Adipocyte (in vitro differentiated cells): ENCODE measurements at regions not wholly inside any gene's neighbourhood (a gene's known extent, or its start where the extent isn't known, plus 50 kb on each side); places are given as distances from the start of the nearest gene placed in this dataset.

ENCODE experiments used
- DNase-seq: peaks from one replicate; pipeline ENCODE4 v3.0.0-alpha.2; 2015; ENCODE audit warnings: low read depth
- H3K27me3 ChIP-seq: replicated peaks from 2 replicates; pipeline ENCODE4 v1.7.0; 2013; ENCODE audit warnings: mild to moderate bottlenecking, low read length, moderate library complexity; ENCODE audit not compliant: control insufficient read depth, insufficient read depth
- H3K36me3 ChIP-seq: 2 replicates; pipeline ENCODE4 v1.7.0; 2013; ENCODE audit warnings: low read length, mild to moderate bottlenecking, moderate library complexity; ENCODE audit not compliant: control insufficient read depth, insufficient read depth, severe bottlenecking
- H3K4me1 ChIP-seq: 2 replicates; pipeline ENCODE4 v1.7.0; 2013; ENCODE audit warnings: mild to moderate bottlenecking, low read length, moderate library complexity; ENCODE audit not compliant: control insufficient read depth, insufficient read depth
- H3K4me3 ChIP-seq: 2 replicates; pipeline ENCODE4 v1.7.0; 2013; ENCODE audit warnings: mild to moderate bottlenecking, low read length, moderate library complexity
- H3K9ac ChIP-seq: 2 replicates; pipeline ENCODE4 v1.7.0; 2013; ENCODE audit warnings: mild to moderate bottlenecking, low read length, moderate library complexity
- H3K9me3 ChIP-seq: 2 replicates; pipeline ENCODE4 v1.7.0; 2013; ENCODE audit warnings: mild to moderate bottlenecking, low read length, moderate library complexity; ENCODE audit not compliant: control insufficient read depth

GRCh38 chr1:58866578-58866977 is 82.7 kb upstream of the JUN start:
- no peaks in the 10 kb centered on the region for H3K4me1 ChIP-seq

GRCh38 chr1:58869638-58870297 is 85.9 kb upstream of the JUN start:
- H3K27me3 ChIP-seq: no peaks in the 10 kb centered on the region
- H3K4me1 ChIP-seq: peaks cover 8% of the 10 kb centered on the region
- H3K36me3 ChIP-seq: no peaks in the 10 kb centered on the region
- no peak overlapping the region for H3K4me3 ChIP-seq
- H3K9ac ChIP-seq: no peak overlapping the region
- no peaks in the 10 kb centered on the region for H3K9me3 ChIP-seq
- no peak for DNase-seq

More at GRCh38 chr1:58866578-58866977, 82.7 kb upstream of the JUN start:
- no peak overlapping the region for H3K9ac ChIP-seq
- H3K9me3 ChIP-seq: no peaks in the 10 kb centered on the region
- H3K27me3 ChIP-seq: no peaks in the 10 kb centered on the region
- no peak overlapping the region for H3K4me3 ChIP-seq
- no peak for DNase-seq
- H3K36me3 ChIP-seq: no peaks in the 10 kb centered on the region

- no peak overlapping the region for H3K4me3 ChIP-seq
- no peak for DNase-seq
- H3K36me3 ChIP-seq: no peaks in the 10 kb centered on the region
- H3K4me1 ChIP-seq: peaks cover 13% of the 10 kb centered on the region
- no peak overlapping the region for H3K9ac ChIP-seq
- no peaks in the 10 kb centered on the region for H3K9me3 ChIP-seq
- H3K27me3 ChIP-seq: no peaks in the 10 kb centered on the region
These were observed 86.4 kb upstream of the JUN start for GRCh38 chr1:58870298-58870676.

- Histone ChIP-seq H3K9me3 (no peaks in the 10 kb centered on the region), H3K27me3 (no peaks in the 10 kb centered on the region), H3K4me1 (peaks cover 19% of the 10 kb centered on the region), H3K36me3 (no peaks in the 10 kb centered on the region), H3K9ac (peak overlapping the region; percentile 32), H3K4me3 (peak overlapping the region; percentile 42)
- no peak for DNase-seq
These were observed 90.5 kb upstream of the JUN start for GRCh38 chr1:58874342-58874741.

- no peaks in the 10 kb centered on the region for H3K36me3 ChIP-seq
- H3K9ac ChIP-seq: peak overlapping the region; percentile 32
- peak; percentile 42 for DNase-seq
- H3K27me3 ChIP-seq: no peaks in the 10 kb centered on the region
- peak overlapping the region; percentile 42 for H3K4me3 ChIP-seq
- H3K9me3 ChIP-seq: no peaks in the 10 kb centered on the region
- peaks cover 19% of the 10 kb centered on the region for H3K4me1 ChIP-seq
These were observed 91.2 kb upstream of the JUN start for GRCh38 chr1:58874757-58875755.

- Histone ChIP-seq H3K9ac (no peak overlapping the region), H3K36me3 (no peaks in the 10 kb centered on the region), H3K27me3 (no peaks in the 10 kb centered on the region), H3K4me3 (no peak overlapping the region), H3K9me3 (no peaks in the 10 kb centered on the region), H3K4me1 (peaks cover 48% of the 10 kb centered on the region)
- DNase-seq: no peak
These were observed 95.6 kb upstream of the JUN start for GRCh38 chr1:58879464-58879863.

GRCh38 chr1:58880592-58880991 is 96.7 kb upstream of the JUN start:
- no peaks in the 10 kb centered on the region for H3K36me3 ChIP-seq
- H3K4me1 ChIP-seq: peaks cover 49% of the 10 kb centered on the region
- no peak overlapping the region for H3K4me3 ChIP-seq
- H3K9me3 ChIP-seq: no peaks in the 10 kb centered on the region
- no peak overlapping the region for H3K9ac ChIP-seq
- H3K27me3 ChIP-seq: no peaks in the 10 kb centered on the region
- no peak for DNase-seq

- peak; percentile 26 for DNase-seq
- Histone ChIP-seq H3K9ac (no peak overlapping the region), H3K4me1 (peaks cover 58% of the 10 kb centered on the region), H3K36me3 (no peaks in the 10 kb centered on the region), H3K4me3 (no peak overlapping the region), H3K9me3 (no peaks in the 10 kb centered on the region), H3K27me3 (no peaks in the 10 kb centered on the region)
These were observed 97.7 kb upstream of the JUN start for GRCh38 chr1:58881471-58881994.

GRCh38 chr1:58882322-58882948 is 98.6 kb upstream of the JUN start:
- no peak for DNase-seq
- Histone ChIP-seq H3K9me3 (no peaks in the 10 kb centered on the region), H3K4me3 (no peak overlapping the region), H3K9ac (peak overlapping the region; percentile 62), H3K27me3 (no peaks in the 10 kb centered on the region), H3K4me1 (peaks cover 67% of the 10 kb centered on the region), H3K36me3 (no peaks in the 10 kb centered on the region)

- Histone ChIP-seq H3K9me3 (no peaks in the 10 kb centered on the region), H3K27me3 (no peaks in the 10 kb centered on the region), H3K36me3 (no peaks in the 10 kb centered on the region), H3K9ac (peak overlapping the region; percentile 62), H3K4me1 (peaks cover 75% of the 10 kb centered on the region), H3K4me3 (no peak overlapping the region)
- peak; percentile 87 for DNase-seq
These were observed 99.4 kb upstream of the JUN start for GRCh38 chr1:58883037-58883887.
